ENCODE measurements at regions not wholly inside any gene's neighbourhood (a gene's known extent, or its start where the extent isn't known, plus 50 kb on each side); places are given as distances from the start of the nearest gene placed in this dataset.

- Histone ChIP-seq H3K36me3 (ENCODE audit: control insufficient read depth in 2 of 2, insufficient read depth in 1 of 2, low read length in 2 of 2) (no peaks in the 10 kb centered on the region), H3K4me1 (ENCODE audit: control insufficient read depth, insufficient read depth, low read length) (peaks cover 7% of the 10 kb centered on the region; the same call in 1 of the 2 replicates), H3K4me3 (ENCODE audit: low read depth, low read length) (peak overlapping the region; percentile 68), H3K27ac (ENCODE audit: extremely low read depth, low read depth, low read length) (peak overlapping the region; percentile 96; the same call in 1 of the 2 replicates), H3K9me3 (ENCODE audit: control insufficient read depth, insufficient read depth, low read depth, low read length) (no peaks in the 10 kb centered on the region)
- TF ChIP-seq ZBTB6 (tag by site-specific recombination; IDR thresholded peaks at IDR 0.05) (peak; percentile 79), KLF7 (tag by site-specific recombination; IDR thresholded peaks at IDR 0.05; ENCODE audit: borderline replicate concordance) (no peak)
- POLR2A ChIA-PET: interaction anchor here (1.6 kb wide), 1 partner anchor 79 kb away, joined by 4 read pairs; no protein-coding TSS in a partner anchor
- CTCF ChIA-PET: interaction anchor here (0.7 kb wide), 1 partner anchor 27 kb away, joined by 4 read pairs; no protein-coding TSS in a partner anchor
Measured at GRCh38 chr10:29737074-29737593, 102.4 kb upstream of the SVIL start.

- no peaks in the 10 kb centered on the region for H3K9me3 ChIP-seq (ENCODE audit: control insufficient read depth, insufficient read depth, low read depth, low read length)
- POLR2A ChIA-PET: interaction anchor here (0.5 to 1.6 kb wide), 4 partner anchors 46 to 188 kb away, joined by 3 to 5 read pairs (median 4); no protein-coding TSS in a partner anchor
- CTCF ChIA-PET: interaction anchor here (0.7 to 1.3 kb wide), 12 partner anchors 9 to 177 kb away, joined by 3 to 6 read pairs (median 4); no protein-coding TSS in a partner anchor
- peak overlapping the region; percentile 68 for H3K4me3 ChIP-seq (ENCODE audit: low read depth, low read length)
- H3K27ac ChIP-seq (ENCODE audit: extremely low read depth, low read depth, low read length): peak overlapping the region; percentile 96; the same call in 1 of the 2 replicates
- no peaks in the 10 kb centered on the region for H3K36me3 ChIP-seq (ENCODE audit: control insufficient read depth in 2 of 2, insufficient read depth in 1 of 2, low read length in 2 of 2)
- peaks cover 10% of the 10 kb centered on the region; the same call in 1 of the 2 replicates for H3K4me1 ChIP-seq (ENCODE audit: control insufficient read depth, insufficient read depth, low read length)
- TF ChIP-seq ZBTB48 (tag by site-specific recombination; IDR thresholded peaks at IDR 0.05): peak; percentile 12; the same call in 1 of the 2 replicates
- TF ChIP-seq ZBTB6 (tag by site-specific recombination; IDR thresholded peaks at IDR 0.05): no peak
- no peak for TF ChIP-seq MYNN (tag by site-specific recombination; IDR thresholded peaks at IDR 0.05; ENCODE audit: borderline replicate concordance)
- TF ChIP-seq ZNF146 (tag by site-specific recombination; IDR thresholded peaks at IDR 0.05): no peak
- no peak for TF ChIP-seq BCL11A (tag by site-specific recombination; IDR thresholded peaks at IDR 0.05; ENCODE audit: low read depth)
- TF ChIP-seq KLF16 (tag by site-specific recombination; IDR thresholded peaks at IDR 0.05): peak; percentile 37; the same call in 1 of the 2 replicates
- peak; percentile 79 for TF ChIP-seq ZBTB8A (tag by site-specific recombination; IDR thresholded peaks at IDR 0.05)
- peak; percentile 29; the same call in 1 of the 2 replicates for TF ChIP-seq ZIC2 (tag by site-specific recombination; IDR thresholded peaks at IDR 0.05)
- no peak for TF ChIP-seq ZNF513 (tag by site-specific recombination; IDR thresholded peaks at IDR 0.05)
- no peak for TF ChIP-seq ZNF514 (tag by site-specific recombination; IDR thresholded peaks at IDR 0.05)
- TF ChIP-seq GLIS2 (tag by site-specific recombination; IDR thresholded peaks at IDR 0.05): peak; percentile 73
- TF ChIP-seq PRDM10 (tag by site-specific recombination; IDR thresholded peaks at IDR 0.05): peak; percentile 97
- TF ChIP-seq OVOL3 (tag by site-specific recombination; IDR thresholded peaks at IDR 0.05): no peak
- TF ChIP-seq KLF9 (tag by site-specific recombination; IDR thresholded peaks at IDR 0.05; ENCODE audit: low read depth): peak; percentile 56
- TF ChIP-seq ZNF280D (tag by site-specific recombination; IDR thresholded peaks at IDR 0.05): no peak
- no peak for TF ChIP-seq ZNF248 (tag by site-specific recombination; IDR thresholded peaks at IDR 0.05)
- TF ChIP-seq SCRT2 (tag by site-specific recombination; IDR thresholded peaks at IDR 0.05): 0 out of 2 replicates have a peak, but pooled peaks have one; percentile 2
- peak; percentile 90 for TF ChIP-seq EGR2 (tag by site-specific recombination; IDR thresholded peaks at IDR 0.05; ENCODE audit: low read depth)
- TF ChIP-seq ZNF548 (tag by site-specific recombination; IDR thresholded peaks at IDR 0.05): no peak
- no peak for TF ChIP-seq ZNF677 (tag by site-specific recombination; IDR thresholded peaks at IDR 0.05)
- TF ChIP-seq ZXDB (tag by site-specific recombination; IDR thresholded peaks at IDR 0.05): peak; percentile 69; the same call in 1 of the 2 replicates
Measured at GRCh38 chr10:29736366-29737073, 101.7 kb upstream of the SVIL start.
